ENCODE measurements at regions not wholly inside any gene's neighbourhood (a gene's known extent, or its start where the extent isn't known, plus 50 kb on each side); places are given as distances from the start of the nearest gene placed in this dataset.

DNA sequence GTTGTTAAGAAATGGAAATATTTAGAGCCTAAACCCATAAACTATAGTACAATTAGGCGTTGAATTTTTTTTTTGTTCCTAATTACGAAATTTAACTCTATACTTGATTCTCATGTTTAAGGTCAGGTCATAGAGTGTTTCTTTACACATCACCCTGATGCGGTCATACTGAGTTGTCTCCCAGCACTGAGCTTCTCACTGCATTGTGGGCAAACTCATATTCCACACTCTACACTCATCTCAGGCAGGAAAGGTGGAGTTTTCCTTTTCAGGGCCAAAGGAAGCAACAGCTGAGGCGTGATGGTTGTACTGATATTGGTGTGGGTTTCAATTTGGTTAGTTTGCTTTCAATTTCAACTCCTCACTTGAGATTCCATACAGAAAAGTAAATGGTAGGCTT, 75.4 kb downstream of the FAT4 start:
- TF ChIP-seq EP300 (IDR thresholded peaks at IDR 0.05) (no peak), POLR2A (IDR thresholded peaks at IDR 0.05) (no peak)
- TF ChIP-seq, protein P1, sequence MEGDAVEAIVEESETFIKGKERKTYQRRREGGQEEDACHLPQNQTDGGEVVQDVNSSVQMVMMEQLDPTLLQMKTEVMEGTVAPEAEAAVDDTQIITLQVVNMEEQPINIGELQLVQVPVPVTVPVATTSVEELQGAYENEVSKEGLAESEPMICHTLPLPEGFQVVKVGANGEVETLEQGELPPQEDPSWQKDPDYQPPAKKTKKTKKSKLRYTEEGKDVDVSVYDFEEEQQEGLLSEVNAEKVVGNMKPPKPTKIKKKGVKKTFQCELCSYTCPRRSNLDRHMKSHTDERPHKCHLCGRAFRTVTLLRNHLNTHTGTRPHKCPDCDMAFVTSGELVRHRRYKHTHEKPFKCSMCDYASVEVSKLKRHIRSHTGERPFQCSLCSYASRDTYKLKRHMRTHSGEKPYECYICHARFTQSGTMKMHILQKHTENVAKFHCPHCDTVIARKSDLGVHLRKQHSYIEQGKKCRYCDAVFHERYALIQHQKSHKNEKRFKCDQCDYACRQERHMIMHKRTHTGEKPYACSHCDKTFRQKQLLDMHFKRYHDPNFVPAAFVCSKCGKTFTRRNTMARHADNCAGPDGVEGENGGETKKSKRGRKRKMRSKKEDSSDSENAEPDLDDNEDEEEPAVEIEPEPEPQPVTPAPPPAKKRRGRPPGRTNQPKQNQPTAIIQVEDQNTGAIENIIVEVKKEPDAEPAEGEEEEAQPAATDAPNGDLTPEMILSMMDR (IDR thresholded peaks at IDR 0.05): no peak
